ENCODE measurements at regions not wholly inside any gene's neighbourhood (a gene's known extent, or its start where the extent isn't known, plus 50 kb on each side); places are given as distances from the start of the nearest gene placed in this dataset.

GRCh38 chr3:182116386-182116785 is 404.7 kb downstream of the SOX2 start:
- Histone ChIP-seq H3K27ac (no peak overlapping the region), H3K4me3 (no peak overlapping the region), H3K4me1 (replicated peaks in 1 of 2) (peaks cover 3 to 9% of the 10 kb centered on the region in 2 donors)
- in situ Hi-C loops (cut with MboI; ENCODE audit: low pct_unique_long_range_greater_than_20kb in 2 of 9, low sequenced_read_pairs in 9 of 9, unreplicated experiment in 9 of 9): no loop called here
- ATAC-seq (replicated peaks in 6 of 8): no peak
- WGBS, 10 experiments: 0 to 61% (median 30%) methylated on average over 1 to 2 of the region's 2 CpGs; no CpG with 5 or more reads in 6 of the 10 experiments

- 0 to 100% (median 57%) methylated on average over 1 to 5 of the region's 8 CpGs; no CpG with 5 or more reads in 2 of the 10 experiments for WGBS, 10 experiments
- Histone ChIP-seq H3K4me1 (replicated peaks in 1 of 2) (peaks cover 3 to 9% of the 10 kb centered on the region in 2 donors), H3K4me3 (no peak overlapping the region), H3K27ac (no peak overlapping the region)
- in situ Hi-C loops (cut with MboI; ENCODE audit: low pct_unique_long_range_greater_than_20kb in 2 of 9, low sequenced_read_pairs in 9 of 9, unreplicated experiment in 9 of 9): no loop called here
- no peak for ATAC-seq (replicated peaks in 6 of 8)
Observed at GRCh38 chr3:182117131-182117530, 405.4 kb downstream of the SOX2 start.

GRCh38 chr3:182117583-182117982 is 405.9 kb downstream of the SOX2 start:
- no peak for ATAC-seq (replicated peaks in 6 of 8)
- Histone ChIP-seq H3K4me3 (no peak overlapping the region), H3K27ac (no peak overlapping the region), H3K4me1 (replicated peaks in 1 of 2) (peaks cover 3 to 9% of the 10 kb centered on the region in 2 donors)
- 17 to 100% (median 68%) methylated on average over 1 to 5 of the region's 5 CpGs for WGBS, 10 experiments
- in situ Hi-C loops (cut with MboI; ENCODE audit: low pct_unique_long_range_greater_than_20kb in 2 of 9, low sequenced_read_pairs in 9 of 9, unreplicated experiment in 9 of 9): no loop called here

GRCh38 chr3:182118066-182118465 is 406.3 kb downstream of the SOX2 start:
- H3K4me1 ChIP-seq (replicated peaks in 1 of 2): peaks cover 3 to 9% of the 10 kb centered on the region in 2 donors
- in situ Hi-C loops (cut with MboI; ENCODE audit: low pct_unique_long_range_greater_than_20kb in 2 of 9, low sequenced_read_pairs in 9 of 9, unreplicated experiment in 9 of 9): no loop called here
- WGBS, 10 experiments: 20 to 100% (median 59%) methylated on average over 1 to 4 of the region's 4 CpGs; no CpG with 5 or more reads in 4 of the 10 experiments
- ATAC-seq (replicated peaks in 6 of 8): peak in 1 of 8 experiments; percentile 43
- H3K27ac ChIP-seq: no peak overlapping the region
- no peak overlapping the region for H3K4me3 ChIP-seq

- in situ Hi-C loops (cut with MboI; ENCODE audit: low pct_unique_long_range_greater_than_20kb in 2 of 9, low sequenced_read_pairs in 9 of 9, unreplicated experiment in 9 of 9): no loop called here
- H3K4me3 ChIP-seq: no peak overlapping the region
- no peak for ATAC-seq (replicated peaks in 6 of 8)
- 0 to 100% (median 57%) methylated on average over 1 to 2 of the region's 2 CpGs for WGBS, 10 experiments
- H3K4me1 ChIP-seq (replicated peaks in 1 of 2): peaks cover 3 to 9% of the 10 kb centered on the region in 2 donors
- no peak overlapping the region for H3K27ac ChIP-seq
Observed at GRCh38 chr3:182121401-182121800, 409.7 kb downstream of the SOX2 start.

- H3K27ac ChIP-seq: no peak overlapping the region
- ATAC-seq (replicated peaks in 6 of 8): no peak
- no peak overlapping the region for H3K4me3 ChIP-seq
- 6 to 95% (median 51%) methylated on average over 2 to 3 of the region's 3 CpGs; no CpG with 5 or more reads in 2 of the 10 experiments for WGBS, 10 experiments
- peaks cover 3 to 9% of the 10 kb centered on the region in 2 donors for H3K4me1 ChIP-seq (replicated peaks in 1 of 2)
- in situ Hi-C loops (cut with MboI; ENCODE audit: low pct_unique_long_range_greater_than_20kb in 2 of 9, low sequenced_read_pairs in 9 of 9, unreplicated experiment in 9 of 9): no loop called here
Observed at GRCh38 chr3:182122779-182123178, 411.1 kb downstream of the SOX2 start.

- Histone ChIP-seq H3K4me1 (replicated peaks in 1 of 2) (peaks cover 3 to 9% of the 10 kb centered on the region in 2 donors), H3K4me3 (no peak overlapping the region), H3K27ac (no peak overlapping the region)
- no peak for ATAC-seq (replicated peaks in 6 of 8)
- in situ Hi-C loops (cut with MboI; ENCODE audit: low pct_unique_long_range_greater_than_20kb in 2 of 9, low sequenced_read_pairs in 9 of 9, unreplicated experiment in 9 of 9): no loop called here
- 80 to 100% (median 100%) methylated on average over 1 to 3 of the region's 3 CpGs; no CpG with 5 or more reads in 5 of the 10 experiments for WGBS, 10 experiments
Observed at GRCh38 chr3:182124187-182124586, 412.5 kb downstream of the SOX2 start.

- Histone ChIP-seq H3K4me1 (replicated peaks in 1 of 2) (peaks cover 3 to 9% of the 10 kb centered on the region in 2 donors), H3K4me3 (no peak overlapping the region), H3K27ac (no peak overlapping the region)
- no peak for ATAC-seq (replicated peaks in 6 of 8)
- in situ Hi-C loops (cut with MboI; ENCODE audit: low pct_unique_long_range_greater_than_20kb in 2 of 9, low sequenced_read_pairs in 9 of 9, unreplicated experiment in 9 of 9): no loop called here
- WGBS, 10 experiments: 0 to 100% (median 89%) methylated on average over 1 of the region's 1 CpG; no CpG with 5 or more reads in 1 of the 10 experiments
Observed at GRCh38 chr3:182124716-182125115, 413.0 kb downstream of the SOX2 start.

- Histone ChIP-seq H3K27ac (no peak overlapping the region), H3K4me1 (replicated peaks in 1 of 2) (peaks cover 0 to 2% of the 10 kb centered on the region in 2 donors), H3K4me3 (no peak overlapping the region)
- WGBS, 10 experiments: 0 to 100% (median 84%) methylated on average over 1 to 9 of the region's 9 CpGs
- no peak for ATAC-seq (replicated peaks in 6 of 8)
- in situ Hi-C loops (cut with MboI; ENCODE audit: low pct_unique_long_range_greater_than_20kb in 2 of 9, low sequenced_read_pairs in 9 of 9, unreplicated experiment in 9 of 9): no loop called here
Observed at GRCh38 chr3:182129740-182130139, 418.0 kb downstream of the SOX2 start.

GRCh38 chr3:182133752-182134151 is 422.0 kb downstream of the SOX2 start:
- WGBS, 10 experiments: 0 to 100% (median 67%) methylated on average over 1 to 2 of the region's 2 CpGs
- Histone ChIP-seq H3K4me3 (no peak overlapping the region), H3K27ac (no peak overlapping the region), H3K4me1 (replicated peaks in 1 of 2) (peaks cover 5 to 10% of the 10 kb centered on the region in 2 donors)
- no peak for ATAC-seq (replicated peaks in 6 of 8)
- in situ Hi-C loops (cut with MboI; ENCODE audit: low pct_unique_long_range_greater_than_20kb in 2 of 9, low sequenced_read_pairs in 9 of 9, unreplicated experiment in 9 of 9): no loop called here

- ATAC-seq (replicated peaks in 6 of 8): no peak
- no peak overlapping the region for H3K4me3 ChIP-seq
- H3K4me1 ChIP-seq (replicated peaks in 1 of 2): peaks cover 5 to 13% of the 10 kb centered on the region in 2 donors
- in situ Hi-C loops (cut with MboI; ENCODE audit: low pct_unique_long_range_greater_than_20kb in 2 of 9, low sequenced_read_pairs in 9 of 9, unreplicated experiment in 9 of 9): no loop called here
- 0 to 94% (median 76%) methylated on average over 2 of the region's 2 CpGs; no CpG with 5 or more reads in 4 of the 10 experiments for WGBS, 10 experiments
- H3K27ac ChIP-seq: no peak overlapping the region
Observed at GRCh38 chr3:182135056-182135455, 423.3 kb downstream of the SOX2 start.

- Histone ChIP-seq H3K4me1 (replicated peaks in 1 of 2) (peaks cover 5 to 13% of the 10 kb centered on the region in 2 donors), H3K27ac (no peak overlapping the region), H3K4me3 (no peak overlapping the region)
- 0 to 90% (median 82%) methylated on average over 1 to 6 of the region's 6 CpGs for WGBS, 10 experiments
- in situ Hi-C loops (cut with MboI; ENCODE audit: low pct_unique_long_range_greater_than_20kb in 2 of 9, low sequenced_read_pairs in 9 of 9, unreplicated experiment in 9 of 9): no loop called here
- peak in 5 of 8 experiments; percentile 30 to 99 (median 56) for ATAC-seq (replicated peaks in 6 of 8)
Observed at GRCh38 chr3:182136008-182136910, 424.5 kb downstream of the SOX2 start.

GRCh38 chr3:182138393-182138792 is 426.7 kb downstream of the SOX2 start:
- 0 to 100% (median 55%) methylated on average over 1 of the region's 1 CpG; no CpG with 5 or more reads in 2 of the 10 experiments for WGBS, 10 experiments
- Histone ChIP-seq H3K4me3 (no peak overlapping the region), H3K27ac (no peak overlapping the region), H3K4me1 (replicated peaks in 1 of 2) (peaks cover 14 to 20% of the 10 kb centered on the region in 2 donors)
- no peak for ATAC-seq (replicated peaks in 6 of 8)
- in situ Hi-C loops (cut with MboI; ENCODE audit: low pct_unique_long_range_greater_than_20kb in 2 of 9, low sequenced_read_pairs in 9 of 9, unreplicated experiment in 9 of 9): no loop called here

Data from motor neuron (in vitro differentiated cells).